Small intestine (tissue), 7 donors: ENCODE measurements at regions not wholly inside any gene's neighbourhood (a gene's known extent, or its start where the extent isn't known, plus 50 kb on each side); places are given as distances from the start of the nearest gene placed in this dataset.

ENCODE experiments used
- DNase-seq, 2 donors: peaks; one replicate each; pipeline versions ENCODE4 v3.0.0 to v3.0.0-alpha.2; 2013
- FAIRE-seq: peaks from 2 replicates; lab custom pipeline; 2012; peaks lifted over from hg19 to GRCh38; lab: Jason Lieb, UNC
- H3K27ac ChIP-seq, 3 donors: one replicate each; pipeline ENCODE4 v1.5.1; 2013; ENCODE audit warnings: low read length in 2 of 3, mild to moderate bottlenecking in 2 of 3, control low read depth in 1 of 3, inconsistent platforms in 1 of 3, low read depth in 1 of 3, moderate library complexity in 1 of 3
- H3K27me3 ChIP-seq, 3 donors: one replicate each; pipeline ENCODE4 v1.6.1; 2013; ENCODE audit warnings: low read length in 3 of 3, inconsistent platforms in 1 of 3; ENCODE audit not compliant: control insufficient read depth in 3 of 3, insufficient read depth in 3 of 3
- H3K36me3 ChIP-seq, 3 donors: one replicate each; pipeline ENCODE4 v1.6.1; 2013; ENCODE audit warnings: low read length in 3 of 3, inconsistent platforms in 1 of 3, low read depth in 1 of 3, mild to moderate bottlenecking in 1 of 3, moderate library complexity in 1 of 3; ENCODE audit not compliant: control insufficient read depth in 3 of 3, insufficient read depth in 2 of 3
- H3K4me1 ChIP-seq, 3 donors: one replicate each; pipeline ENCODE4 v1.6.1; 2013; ENCODE audit warnings: low read length in 2 of 3, inconsistent platforms in 1 of 3, low read depth in 1 of 3, mild to moderate bottlenecking in 1 of 3, moderate library complexity in 1 of 3; ENCODE audit not compliant: control insufficient read depth in 3 of 3, insufficient read depth in 2 of 3
- H3K4me3 ChIP-seq, 3 donors: one replicate each; pipeline ENCODE4 v1.5.1; 2013; ENCODE audit warnings: low read length in 3 of 3, control low read depth in 1 of 3, inconsistent platforms in 1 of 3, low read depth in 1 of 3, mild to moderate bottlenecking in 1 of 3, moderate library complexity in 1 of 3
- H3K9me3 ChIP-seq, 2 donors: one replicate each; pipeline ENCODE4 v1.6.1; 2013; ENCODE audit warnings: low read depth in 1 of 2, low read length in 1 of 2; ENCODE audit not compliant: control insufficient read depth in 2 of 2, insufficient read depth in 1 of 2
- WGBS, 3 donors: extraction: QIAGEN DNeasy Blood & Tissue Kit; methylation state at CpG; one replicate each; pipeline ENCODE4 v1.1.7; 2013; 5-methylcytosine and 5-hydroxymethylcytosine counted together
- donor health status: healthy with polysubstance abuse.
- donor health status: control.
- donor health status: control.
- donor health status: Bipolar disorder and iron deficiency.
- donor health status: healthy.

GRCh38 chr22:48803171-48803947, 1024.3 kb downstream of the BRD1 start:
- Histone ChIP-seq H3K27me3 (peaks cover 0 to 2% (median 0%) of the 10 kb centered on the region in 3 donors), H3K27ac (no peak overlapping the region), H3K4me3 (no peak overlapping the region), H3K36me3 (no peaks in the 10 kb centered on the region), H3K9me3 (no peaks in the 10 kb centered on the region), H3K4me1 (no peaks in the 10 kb centered on the region)
- 72 to 74% (median 73%) methylated on average over 19 of the region's 19 CpGs for WGBS, 3 donors
- no peak for FAIRE-seq
- DNase-seq = no peak

- 81 to 83% (median 81%) methylated on average over 19 of the region's 19 CpGs for WGBS, 3 donors
- no peaks in the 10 kb centered on the region for H3K9me3 ChIP-seq
- H3K27me3 ChIP-seq = peaks cover 0 to 2% (median 0%) of the 10 kb centered on the region in 3 donors
- DNase-seq = no peak
- no peak overlapping the region for H3K4me3 ChIP-seq
- H3K4me1 ChIP-seq = no peaks in the 10 kb centered on the region
- no peak overlapping the region for H3K27ac ChIP-seq
- no peak for FAIRE-seq
- H3K36me3 ChIP-seq = no peaks in the 10 kb centered on the region
Observed at GRCh38 chr22:48802576-48802975, 1025.1 kb downstream of the BRD1 start.

- no peak overlapping the region for H3K4me3 ChIP-seq
- H3K27me3 ChIP-seq = peaks cover 0 to 2% (median 0%) of the 10 kb centered on the region in 3 donors
- no peaks in the 10 kb centered on the region for H3K9me3 ChIP-seq
- WGBS, 3 donors = 86 to 92% (median 87%) methylated on average over 12 to 14 of the region's 14 CpGs
- no peak overlapping the region for H3K27ac ChIP-seq
- DNase-seq (no peak), FAIRE-seq (no peak)
- H3K36me3 ChIP-seq = no peaks in the 10 kb centered on the region
- H3K4me1 ChIP-seq = no peaks in the 10 kb centered on the region
Observed at GRCh38 chr22:48800886-48801607, 1026.6 kb downstream of the BRD1 start.

GRCh38 chr22:48800036-48800885, 1027.4 kb downstream of the BRD1 start:
- Histone ChIP-seq H3K9me3 (no peaks in the 10 kb centered on the region), H3K4me1 (no peaks in the 10 kb centered on the region), H3K27me3 (peaks cover 0 to 2% (median 0%) of the 10 kb centered on the region in 3 donors), H3K27ac (no peak overlapping the region), H3K4me3 (no peak overlapping the region), H3K36me3 (no peaks in the 10 kb centered on the region)
- WGBS, 3 donors = 69 to 78% (median 76%) methylated on average over 21 to 23 of the region's 23 CpGs
- DNase-seq (no peak), FAIRE-seq (no peak)

GRCh38 chr22:48799227-48799970, 1028.3 kb downstream of the BRD1 start:
- Histone ChIP-seq H3K9me3 (no peaks in the 10 kb centered on the region), H3K27ac (no peak overlapping the region), H3K27me3 (peaks cover 0 to 2% (median 0%) of the 10 kb centered on the region in 3 donors), H3K4me1 (no peaks in the 10 kb centered on the region), H3K36me3 (no peaks in the 10 kb centered on the region), H3K4me3 (no peak overlapping the region)
- DNase-seq (no peak), FAIRE-seq (no peak)
- WGBS, 3 donors = 80 to 88% (median 84%) methylated on average over 18 of the region's 18 CpGs

GRCh38 chr22:48798281-48799226, 1029.1 kb downstream of the BRD1 start:
- Histone ChIP-seq H3K36me3 (no peaks in the 10 kb centered on the region), H3K27ac (no peak overlapping the region), H3K9me3 (no peaks in the 10 kb centered on the region), H3K27me3 (peaks cover 0 to 2% (median 0%) of the 10 kb centered on the region in 3 donors), H3K4me1 (no peaks in the 10 kb centered on the region), H3K4me3 (no peak overlapping the region)
- FAIRE-seq = no peak
- no peak for DNase-seq
- 77 to 86% (median 81%) methylated on average over 29 to 31 of the region's 31 CpGs for WGBS, 3 donors

- no peak overlapping the region for H3K4me3 ChIP-seq
- peaks cover 0 to 1% of the 10 kb centered on the region in 2 donors for H3K9me3 ChIP-seq
- no peak for DNase-seq
- FAIRE-seq = no peak
- H3K36me3 ChIP-seq = no peaks in the 10 kb centered on the region
- H3K4me1 ChIP-seq = no peaks in the 10 kb centered on the region
- peaks cover 0 to 2% (median 0%) of the 10 kb centered on the region in 3 donors for H3K27me3 ChIP-seq
- WGBS, 3 donors = 81 to 95% (median 91%) methylated on average over 8 of the region's 8 CpGs
- H3K27ac ChIP-seq = no peak overlapping the region
Observed at GRCh38 chr22:48797731-48798130, 1029.9 kb downstream of the BRD1 start.
